ENCODE measurements at regions not wholly inside any gene's neighbourhood (a gene's known extent, or its start where the extent isn't known, plus 50 kb on each side); places are given as distances from the start of the nearest gene placed in this dataset.

- POLR2A ChIA-PET: no interaction called here
- TF ChIP-seq, protein P1, sequence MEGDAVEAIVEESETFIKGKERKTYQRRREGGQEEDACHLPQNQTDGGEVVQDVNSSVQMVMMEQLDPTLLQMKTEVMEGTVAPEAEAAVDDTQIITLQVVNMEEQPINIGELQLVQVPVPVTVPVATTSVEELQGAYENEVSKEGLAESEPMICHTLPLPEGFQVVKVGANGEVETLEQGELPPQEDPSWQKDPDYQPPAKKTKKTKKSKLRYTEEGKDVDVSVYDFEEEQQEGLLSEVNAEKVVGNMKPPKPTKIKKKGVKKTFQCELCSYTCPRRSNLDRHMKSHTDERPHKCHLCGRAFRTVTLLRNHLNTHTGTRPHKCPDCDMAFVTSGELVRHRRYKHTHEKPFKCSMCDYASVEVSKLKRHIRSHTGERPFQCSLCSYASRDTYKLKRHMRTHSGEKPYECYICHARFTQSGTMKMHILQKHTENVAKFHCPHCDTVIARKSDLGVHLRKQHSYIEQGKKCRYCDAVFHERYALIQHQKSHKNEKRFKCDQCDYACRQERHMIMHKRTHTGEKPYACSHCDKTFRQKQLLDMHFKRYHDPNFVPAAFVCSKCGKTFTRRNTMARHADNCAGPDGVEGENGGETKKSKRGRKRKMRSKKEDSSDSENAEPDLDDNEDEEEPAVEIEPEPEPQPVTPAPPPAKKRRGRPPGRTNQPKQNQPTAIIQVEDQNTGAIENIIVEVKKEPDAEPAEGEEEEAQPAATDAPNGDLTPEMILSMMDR (conservative IDR thresholded peaks at IDR 0.05; ENCODE audit: low read length): no peak
- TF ChIP-seq EZH2phosphoT487 (IDR thresholded peaks at IDR 0.05; ENCODE audit: borderline replicate concordance, low read depth, low read length): no peak
- Histone ChIP-seq H3K9me2 (ENCODE audit: insufficient read depth, low read length) (no peaks in the 10 kb centered on the region), H3K4me3 (ENCODE audit: low read depth, low read length, poor library complexity, severe bottlenecking) (no peak overlapping the region), H3K79me2 (ENCODE audit: insufficient read depth, low read depth, low read length) (no peaks in the 10 kb centered on the region), H2AFZ (ENCODE audit: low read length) (no peak overlapping the region), H3K27ac (ENCODE audit: low read depth, low read length, poor library complexity, severe bottlenecking) (no peak overlapping the region), H3K9me3 (ENCODE audit: low read length) (no peaks in the 10 kb centered on the region), H3K36me3 (ENCODE audit: insufficient read depth, low read length) (no peaks in the 10 kb centered on the region), H3K4me2 (ENCODE audit: low read length) (no peak overlapping the region), H3K4me1 (ENCODE audit: insufficient read depth, low read length, poor library complexity, severe bottlenecking) (no peaks in the 10 kb centered on the region), H4K20me1 (ENCODE audit: insufficient read depth, low read length) (no peaks in the 10 kb centered on the region)
- no TSS peak for BruUV-seq (replicated peaks)
- no peak for DNase-seq (ENCODE audit: low spot score)
- intact Hi-C loops (cut with micrococcal nuclease; ENCODE audit: unreplicated experiment): no loop called here
- CTCF ChIA-PET (ENCODE audit: unreplicated experiment): no interaction called here
Measured at GRCh38 chr4:42809419-42810084, 83.0 kb upstream of the GRXCR1 start.

DNA sequence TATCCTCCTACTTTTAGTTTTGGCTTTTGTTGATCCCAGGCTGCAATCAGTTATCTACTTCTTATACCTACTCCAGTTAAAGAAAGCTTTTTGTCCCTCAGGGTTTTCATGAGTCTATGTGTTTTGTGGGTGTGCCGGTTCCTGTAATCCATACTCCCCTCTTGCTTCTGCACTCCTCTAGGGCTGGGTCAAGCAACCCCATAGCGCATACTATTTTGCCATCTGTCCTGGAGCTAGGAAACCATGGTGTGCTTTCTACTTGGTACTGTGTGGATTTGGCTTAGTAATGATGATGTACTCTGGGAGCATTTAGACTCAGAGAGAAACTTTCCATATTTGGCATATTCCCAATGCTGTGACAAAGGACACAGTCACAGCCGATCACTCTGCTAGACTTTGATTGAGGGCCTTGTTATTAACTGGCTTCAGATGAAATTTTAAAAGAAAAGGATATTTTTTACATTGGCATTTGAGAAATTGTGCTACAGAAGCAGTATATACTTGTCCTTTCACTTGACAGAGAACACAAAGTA is 86.1 kb upstream of the GRXCR1 start:
- Histone ChIP-seq H3K4me1 (ENCODE audit: insufficient read depth, low read length, poor library complexity, severe bottlenecking) (no peaks in the 10 kb centered on the region), H3K36me3 (ENCODE audit: insufficient read depth, low read length) (no peaks in the 10 kb centered on the region), H2AFZ (ENCODE audit: low read length) (no peak overlapping the region), H3K79me2 (ENCODE audit: insufficient read depth, low read depth, low read length) (no peaks in the 10 kb centered on the region), H3K4me3 (ENCODE audit: low read depth, low read length, poor library complexity, severe bottlenecking) (no peak overlapping the region), H4K20me1 (ENCODE audit: insufficient read depth, low read length) (no peaks in the 10 kb centered on the region), H3K9me3 (ENCODE audit: low read length) (no peaks in the 10 kb centered on the region), H3K9me2 (ENCODE audit: insufficient read depth, low read length) (no peaks in the 10 kb centered on the region), H3K4me2 (ENCODE audit: low read length) (no peak overlapping the region), H3K27ac (ENCODE audit: low read depth, low read length, poor library complexity, severe bottlenecking) (no peak overlapping the region)
- BruUV-seq (replicated peaks): no TSS peak
- DNase-seq (ENCODE audit: low spot score): no peak
- TF ChIP-seq EZH2phosphoT487 (IDR thresholded peaks at IDR 0.05; ENCODE audit: borderline replicate concordance, low read depth, low read length): no peak
- TF ChIP-seq, protein P1 (conservative IDR thresholded peaks at IDR 0.05; ENCODE audit: low read length): no peak
- POLR2A ChIA-PET: interaction anchor here (0.7 kb wide), 2 partner anchors 725 to 1866 kb away, joined by 3 read pairs; no protein-coding TSS in a partner anchor
- intact Hi-C loops (cut with micrococcal nuclease; ENCODE audit: unreplicated experiment): no loop called here
- CTCF ChIA-PET (ENCODE audit: unreplicated experiment): no interaction called here

DNA sequence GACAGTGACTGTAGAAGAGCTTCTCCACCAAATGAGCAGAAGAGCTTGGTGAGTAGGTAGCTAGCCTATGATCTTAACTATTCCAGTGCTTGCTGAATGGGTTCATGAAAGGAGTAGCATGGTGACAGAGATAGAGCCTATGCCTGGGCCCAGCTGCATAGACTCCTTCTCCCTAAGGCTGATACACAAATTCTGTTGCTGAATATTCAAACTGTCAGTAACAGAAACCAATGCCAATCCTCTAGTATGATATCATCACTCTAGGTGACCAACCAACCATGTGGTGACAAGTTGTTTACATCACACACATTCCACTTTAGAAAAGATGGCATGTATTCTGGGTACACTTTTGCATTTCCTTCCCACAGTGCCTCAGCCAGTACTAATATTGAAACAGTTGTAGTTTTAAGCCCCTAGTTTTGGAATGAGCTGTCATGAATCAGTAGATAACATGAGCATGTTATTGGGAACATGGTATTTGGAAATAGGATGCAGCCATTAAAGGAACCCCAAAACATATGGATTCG is 103.4 kb upstream of the GRXCR1 start:
- no TSS peak for BruUV-seq (replicated peaks)
- Histone ChIP-seq H3K9me2 (ENCODE audit: insufficient read depth, low read length) (no peaks in the 10 kb centered on the region), H3K27ac (ENCODE audit: low read depth, low read length, poor library complexity, severe bottlenecking) (no peak overlapping the region), H3K4me2 (ENCODE audit: low read length) (no peak overlapping the region), H3K4me3 (ENCODE audit: low read depth, low read length, poor library complexity, severe bottlenecking) (no peak overlapping the region), H3K36me3 (ENCODE audit: insufficient read depth, low read length) (no peaks in the 10 kb centered on the region), H2AFZ (ENCODE audit: low read length) (no peak overlapping the region), H3K4me1 (ENCODE audit: insufficient read depth, low read length, poor library complexity, severe bottlenecking) (no peaks in the 10 kb centered on the region), H4K20me1 (ENCODE audit: insufficient read depth, low read length) (no peaks in the 10 kb centered on the region), H3K9me3 (ENCODE audit: low read length) (no peaks in the 10 kb centered on the region), H3K79me2 (ENCODE audit: insufficient read depth, low read depth, low read length) (no peaks in the 10 kb centered on the region)
- POLR2A ChIA-PET: interaction anchor here (0.8 kb wide), 1 partner anchor 8 kb away, joined by 3 read pairs; no protein-coding TSS in a partner anchor
- DNase-seq (ENCODE audit: low spot score): no peak
- CTCF ChIA-PET (ENCODE audit: unreplicated experiment): no interaction called here
- intact Hi-C loops (cut with micrococcal nuclease; ENCODE audit: unreplicated experiment): no loop called here
- TF ChIP-seq, protein P1 (conservative IDR thresholded peaks at IDR 0.05; ENCODE audit: low read length): no peak
- no peak for TF ChIP-seq EZH2phosphoT487 (IDR thresholded peaks at IDR 0.05; ENCODE audit: borderline replicate concordance, low read depth, low read length)
